Cardiac muscle cell (in vitro differentiated cells and primary cell): ENCODE measurements at regions not wholly inside any gene's neighbourhood (a gene's known extent, or its start where the extent isn't known, plus 50 kb on each side); places are given as distances from the start of the nearest gene placed in this dataset.

Experiments used
- DNase-seq, 2 donors: peaks; one replicate each; pipeline versions ENCODE4 v3.0.0 to v3.0.0-alpha.2; 2010 to 2017; ENCODE audit warnings: low read depth in 1 of 2, low spot score in 1 of 2
- H3K27ac ChIP-seq: fragments of 200-600 bp; sonication (generic); 2 replicates; pipeline ENCODE4 v1.5.1; 2016
- H3K27me3 ChIP-seq: fragments of 200-600 bp; sonication (generic); 2 replicates; pipeline ENCODE4 v1.6.0; 2016; ENCODE audit warnings: control low read depth
- H3K36me3 ChIP-seq: fragments of 200-600 bp; sonication (generic); 2 replicates; pipeline ENCODE4 v1.5.1; 2016; ENCODE audit warnings: control low read depth
- H3K4me1 ChIP-seq: fragments of 200-600 bp; sonication (generic); 2 replicates; pipeline ENCODE4 v1.8.1; 2017; ENCODE audit warnings: low read depth, mild to moderate bottlenecking, mixed run types
- H3K4me3 ChIP-seq: fragments of 200-600 bp; sonication (generic); 2 replicates; pipeline ENCODE4 v1.5.1; 2016; ENCODE audit warnings: mild to moderate bottlenecking
- H3K9me3 ChIP-seq: fragments of 200-600 bp; sonication (generic); 2 replicates; pipeline ENCODE4 v1.5.1; 2017; ENCODE audit warnings: low read depth, mild to moderate bottlenecking, control low read depth
- CTCF ChIP-seq: IDR thresholded peaks from 2 replicates; pipeline ENCODE4 v1.5.1; 2012; ENCODE audit warnings: low read depth, mild to moderate bottlenecking, low read length

GRCh38 chr1:30028939-30029338, 694.4 kb downstream of the MATN1 start:
- DNase-seq, result no peak
- Histone ChIP-seq H3K9me3 (no peaks in the 10 kb centered on the region), H3K4me3 (no peak overlapping the region), H3K36me3 (no peaks in the 10 kb centered on the region), H3K27ac (no peak overlapping the region), H3K27me3 (no peaks in the 10 kb centered on the region), H3K4me1 (no peaks in the 10 kb centered on the region)
- no peak for TF ChIP-seq CTCF

GRCh38 chr1:30028283-30028682, 695.1 kb downstream of the MATN1 start:
- no peak overlapping the region for H3K4me3 ChIP-seq
- no peaks in the 10 kb centered on the region for H3K36me3 ChIP-seq
- no peak for TF ChIP-seq CTCF

GRCh38 chr1:30027247-30027646, 696.1 kb downstream of the MATN1 start:
- DNase-seq, result no peak
- Histone ChIP-seq H3K27ac (no peak overlapping the region), H3K4me1 (no peaks in the 10 kb centered on the region), H3K27me3 (no peaks in the 10 kb centered on the region), H3K9me3 (no peaks in the 10 kb centered on the region), H3K4me3 (no peak overlapping the region), H3K36me3 (no peaks in the 10 kb centered on the region)
- TF ChIP-seq CTCF, result no peak

More at GRCh38 chr1:30028283-30028682, 695.1 kb downstream of the MATN1 start:
- Histone ChIP-seq H3K27me3 (no peaks in the 10 kb centered on the region), H3K27ac (no peak overlapping the region), H3K4me1 (no peaks in the 10 kb centered on the region), H3K9me3 (no peaks in the 10 kb centered on the region)
- DNase-seq, result no peak

GRCh38 chr1:30024411-30025195, 698.8 kb downstream of the MATN1 start:
- Histone ChIP-seq H3K4me1 (no peaks in the 10 kb centered on the region), H3K4me3 (no peak overlapping the region), H3K27me3 (no peaks in the 10 kb centered on the region), H3K9me3 (no peaks in the 10 kb centered on the region), H3K27ac (no peak overlapping the region), H3K36me3 (no peaks in the 10 kb centered on the region)
- no peak for TF ChIP-seq CTCF
- no peak for DNase-seq

GRCh38 chr1:30023339-30024022, 699.9 kb downstream of the MATN1 start:
- H3K36me3 ChIP-seq, result no peaks in the 10 kb centered on the region
- H3K4me3 ChIP-seq, result no peak overlapping the region
- TF ChIP-seq CTCF, result no peak
- DNase-seq, result no peak
- H3K27ac ChIP-seq, result no peak overlapping the region
- no peaks in the 10 kb centered on the region for H3K4me1 ChIP-seq
- no peaks in the 10 kb centered on the region for H3K9me3 ChIP-seq
- no peaks in the 10 kb centered on the region for H3K27me3 ChIP-seq
